Tibial nerve (tissue), 4 donors: ENCODE measurements at regions not wholly inside any gene's neighbourhood (a gene's known extent, or its start where the extent isn't known, plus 50 kb on each side); places are given as distances from the start of the nearest gene placed in this dataset.

Experiments
- DNase-seq, 2 donors: peaks; one replicate each; pipeline ENCODE4 v3.0.0-alpha.2; 2019; ENCODE audit warnings: low spot score in 2 of 2
- H3K27ac ChIP-seq, 4 donors: fragments of 200-600 bp; sonication (generic) in 3 of 4; one replicate each; pipeline ENCODE4 v1.5.1; 2017 to 2019; ENCODE audit warnings: mild to moderate bottlenecking in 1 of 4
- H3K27me3 ChIP-seq, 2 donors: fragments of 200-600 bp; sonication (generic) in 1 of 2; one replicate each; pipeline versions ENCODE4 v1.5.1 to v1.6.0; 2017 to 2019
- H3K36me3 ChIP-seq, 3 donors: fragments of 200-600 bp; sonication (generic); one replicate each; pipeline ENCODE4 v1.5.1; 2018 to 2019
- H3K4me1 ChIP-seq, 4 donors: fragments of 200-600 bp; sonication (generic) in 3 of 4; one replicate each; pipeline ENCODE4 v1.5.1; 2017 to 2019
- H3K4me3 ChIP-seq, 4 donors: fragments of 200-600 bp; sonication (generic) in 3 of 4; one replicate each; pipeline ENCODE4 v1.5.1; 2017 to 2019; ENCODE audit warnings: mild to moderate bottlenecking in 1 of 4, moderate library complexity in 1 of 4
- H3K9me3 ChIP-seq, 4 donors: fragments of 200-600 bp; sonication (generic) in 3 of 4; one replicate each; pipeline ENCODE4 v1.5.1; 2017 to 2019
- EP300 ChIP-seq, 2 donors: sonication (generic); formaldehyde crosslinking; IDR thresholded peaks; one replicate each; pipeline ENCODE4 v1.6.1; 2017; ENCODE audit warnings: antibody characterized with exemption in 2 of 2, mild to moderate bottlenecking in 1 of 2
- POLR2A ChIP-seq, 2 donors: fragments of 450-650 bp; IDR thresholded peaks; one replicate each; pipeline ENCODE4 v1.6.1; 2017; ENCODE audit warnings: antibody characterized with exemption in 2 of 2, mild to moderate bottlenecking in 2 of 2, moderate library complexity in 2 of 2
- WGBS, 2 donors: methylation state at CpG; one replicate each; pipeline ENCODE4 v1.1.5; 2018; 5-methylcytosine and 5-hydroxymethylcytosine counted together
- TF ChIP-seq, protein P1 (sequence below), 5 experiments: fragments of 200-600 bp in 3 of 5; fragments of 450-650 bp in 2 of 5; sonication (generic) in 3 of 5; IDR thresholded peaks; one replicate each; pipeline ENCODE4 v1.5.1; 2016 to 2019; ENCODE audit warnings: antibody characterized with exemption in 5 of 5, mild to moderate bottlenecking in 3 of 5, moderate library complexity in 2 of 5

DNA sequence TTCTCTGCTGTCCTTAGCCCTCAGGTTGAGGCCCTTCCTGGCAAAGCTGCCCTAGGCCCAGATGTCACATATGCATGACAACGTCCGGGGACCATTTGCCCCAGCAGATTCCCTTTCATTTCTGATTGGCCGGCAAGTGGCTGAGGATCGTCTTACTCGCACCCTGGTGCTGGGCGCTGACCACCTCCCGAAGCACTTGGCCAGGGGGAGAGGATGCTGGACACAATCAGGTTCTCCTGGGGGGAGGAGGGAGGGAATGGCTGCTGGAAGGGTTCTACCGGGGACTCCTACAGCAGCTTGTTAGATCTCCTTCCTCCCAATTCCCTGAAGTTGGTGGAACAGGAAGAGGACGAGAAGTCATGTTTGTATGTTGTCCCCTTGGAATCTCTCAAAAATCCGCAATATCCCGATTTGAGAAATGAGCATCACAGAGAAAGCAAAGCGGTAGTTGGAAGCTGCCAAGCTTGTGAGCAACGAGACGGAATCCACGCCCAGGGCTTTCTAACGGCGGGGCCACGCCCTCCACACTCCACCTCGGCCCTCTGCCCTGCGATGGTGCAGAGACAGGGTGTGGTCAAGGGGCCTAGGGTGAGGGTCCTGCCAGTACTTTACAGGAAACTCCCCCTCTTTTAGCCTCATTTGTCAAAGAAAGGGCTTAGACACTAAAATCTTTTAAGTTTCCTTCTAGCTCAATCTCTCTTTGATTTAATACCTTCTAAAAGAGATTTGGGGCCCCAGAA, 61.8 kb upstream of the YWHAQ start:
- no peak for TF ChIP-seq EP300 (IDR thresholded peaks at IDR 0.05)
- TF ChIP-seq, protein P1, sequence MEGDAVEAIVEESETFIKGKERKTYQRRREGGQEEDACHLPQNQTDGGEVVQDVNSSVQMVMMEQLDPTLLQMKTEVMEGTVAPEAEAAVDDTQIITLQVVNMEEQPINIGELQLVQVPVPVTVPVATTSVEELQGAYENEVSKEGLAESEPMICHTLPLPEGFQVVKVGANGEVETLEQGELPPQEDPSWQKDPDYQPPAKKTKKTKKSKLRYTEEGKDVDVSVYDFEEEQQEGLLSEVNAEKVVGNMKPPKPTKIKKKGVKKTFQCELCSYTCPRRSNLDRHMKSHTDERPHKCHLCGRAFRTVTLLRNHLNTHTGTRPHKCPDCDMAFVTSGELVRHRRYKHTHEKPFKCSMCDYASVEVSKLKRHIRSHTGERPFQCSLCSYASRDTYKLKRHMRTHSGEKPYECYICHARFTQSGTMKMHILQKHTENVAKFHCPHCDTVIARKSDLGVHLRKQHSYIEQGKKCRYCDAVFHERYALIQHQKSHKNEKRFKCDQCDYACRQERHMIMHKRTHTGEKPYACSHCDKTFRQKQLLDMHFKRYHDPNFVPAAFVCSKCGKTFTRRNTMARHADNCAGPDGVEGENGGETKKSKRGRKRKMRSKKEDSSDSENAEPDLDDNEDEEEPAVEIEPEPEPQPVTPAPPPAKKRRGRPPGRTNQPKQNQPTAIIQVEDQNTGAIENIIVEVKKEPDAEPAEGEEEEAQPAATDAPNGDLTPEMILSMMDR (IDR thresholded peaks at IDR 0.05), result no peak
- TF ChIP-seq POLR2A (IDR thresholded peaks at IDR 0.05), result no peak
- H3K4me1 ChIP-seq, result peaks cover 0 to 15% (median 2%) of the 10 kb centered on the region in 4 donors
- peak overlapping the region in 1 of 4 donors; percentile 20 for H3K4me3 ChIP-seq
- no peaks in the 10 kb centered on the region for H3K27me3 ChIP-seq
- 46 to 48% methylated on average over 20 of the region's 20 CpGs for WGBS, 2 donors
- H3K36me3 ChIP-seq, result no peaks in the 10 kb centered on the region
- peak in 1 of 2 donors; percentile 31 for DNase-seq
- peak overlapping the region in 1 of 4 donors; percentile 63 for H3K27ac ChIP-seq
- no peaks in the 10 kb centered on the region for H3K9me3 ChIP-seq

DNA sequence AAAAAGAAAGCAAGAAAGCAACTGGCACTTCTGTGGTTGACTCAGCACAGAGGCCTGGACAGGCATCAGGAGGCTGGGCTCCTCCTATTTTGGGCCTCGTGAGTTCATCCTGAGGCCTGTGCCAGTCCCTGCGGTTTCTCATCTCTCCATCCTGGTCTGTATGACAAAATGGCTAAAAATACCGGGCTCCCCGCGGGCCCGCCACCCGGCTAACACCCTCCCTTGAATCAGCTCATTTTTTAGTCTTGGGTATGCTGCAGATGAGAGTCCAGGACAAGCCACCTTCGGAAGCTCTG, 62.3 kb upstream of the YWHAQ start:
- H3K27ac ChIP-seq, result peak overlapping the region in 1 of 4 donors; percentile 63
- DNase-seq, result peak; percentile 26 to 34
- TF ChIP-seq, protein P1 (IDR thresholded peaks at IDR 0.05), result no peak
- no peak for TF ChIP-seq POLR2A (IDR thresholded peaks at IDR 0.05)
- no peak for TF ChIP-seq EP300 (IDR thresholded peaks at IDR 0.05)
- H3K36me3 ChIP-seq, result no peaks in the 10 kb centered on the region
- H3K4me1 ChIP-seq, result peaks cover 0 to 15% (median 2%) of the 10 kb centered on the region in 4 donors
- H3K4me3 ChIP-seq, result peak overlapping the region in 1 of 4 donors; percentile 20
- no peaks in the 10 kb centered on the region for H3K27me3 ChIP-seq
- H3K9me3 ChIP-seq, result no peaks in the 10 kb centered on the region
- WGBS, 2 donors, result 72 to 87% methylated on average over 8 of the region's 8 CpGs

GRCh38 chr2:9693646-9694045, 62.8 kb upstream of the YWHAQ start:
- Histone ChIP-seq H3K4me1 (peaks cover 0 to 15% (median 2%) of the 10 kb centered on the region in 4 donors), H3K27me3 (no peaks in the 10 kb centered on the region), H3K4me3 (no peak overlapping the region), H3K27ac (peak overlapping the region in 1 of 4 donors; percentile 63), H3K36me3 (no peaks in the 10 kb centered on the region), H3K9me3 (no peaks in the 10 kb centered on the region)
- TF ChIP-seq EP300 (IDR thresholded peaks at IDR 0.05), result no peak
- TF ChIP-seq, protein P1 (IDR thresholded peaks at IDR 0.05), result no peak
- TF ChIP-seq POLR2A (IDR thresholded peaks at IDR 0.05), result no peak
- WGBS, 2 donors, result 86 to 92% methylated on average over 16 of the region's 16 CpGs
- no peak for DNase-seq

DNA sequence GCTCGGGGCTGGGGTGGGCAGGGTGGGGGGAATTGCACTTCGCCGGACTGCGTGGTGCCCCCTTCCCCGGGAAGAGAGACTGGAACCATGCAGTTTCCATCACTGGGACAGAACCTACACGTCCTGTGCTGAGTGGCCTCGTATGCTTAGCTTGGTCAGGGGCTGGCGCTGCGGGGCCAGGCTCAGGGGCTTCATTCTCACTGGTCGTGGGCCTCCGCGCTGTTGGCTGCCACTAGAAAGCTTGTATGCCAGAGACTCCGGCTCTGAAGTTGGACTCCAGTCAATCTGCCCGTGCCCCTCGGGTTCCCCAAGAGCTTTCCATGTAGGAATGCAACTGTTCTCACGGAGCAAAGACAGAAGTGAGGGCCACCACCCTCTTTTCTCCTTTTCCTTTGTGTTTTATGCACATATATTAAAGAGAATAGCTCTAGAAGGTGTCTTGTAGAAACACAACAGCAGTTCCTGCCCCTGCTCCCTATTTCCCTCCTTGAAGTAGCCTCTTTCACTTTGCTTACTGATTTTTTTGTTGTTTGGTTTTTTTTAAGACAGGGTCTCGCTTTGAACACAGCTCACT, 64.0 kb upstream of the YWHAQ start:
- Histone ChIP-seq H3K36me3 (no peaks in the 10 kb centered on the region), H3K4me1 (peaks cover 0 to 15% (median 2%) of the 10 kb centered on the region in 4 donors), H3K27me3 (no peaks in the 10 kb centered on the region), H3K27ac (no peak overlapping the region), H3K4me3 (no peak overlapping the region), H3K9me3 (no peaks in the 10 kb centered on the region)
- DNase-seq, result no peak
- no peak for TF ChIP-seq POLR2A (IDR thresholded peaks at IDR 0.05)
- 82 to 86% methylated on average over 5 to 15 of the region's 17 CpGs for WGBS, 2 donors

DNA sequence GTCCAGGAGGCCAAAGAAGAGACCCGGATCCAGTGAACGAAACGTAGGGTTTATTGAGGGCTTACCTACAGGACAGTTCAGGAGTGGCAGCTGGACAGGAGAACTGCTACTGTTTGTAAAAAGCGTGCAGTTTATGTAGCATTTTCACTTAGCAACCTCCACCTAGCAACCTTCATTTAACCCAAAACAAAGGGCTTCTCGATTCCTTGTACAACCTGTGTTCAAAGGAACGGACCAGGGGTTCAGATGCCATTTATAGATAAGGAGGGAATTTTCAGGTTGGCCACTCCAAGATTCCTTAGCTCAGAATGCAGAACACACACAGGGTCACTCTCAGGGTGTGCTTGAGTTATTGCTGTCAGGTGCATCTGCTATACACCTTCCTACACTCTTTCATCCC, 65.1 kb upstream of the YWHAQ start:
- Histone ChIP-seq H3K36me3 (no peaks in the 10 kb centered on the region), H3K27ac (no peak overlapping the region), H3K4me1 (peaks cover 0 to 15% (median 2%) of the 10 kb centered on the region in 4 donors), H3K9me3 (no peaks in the 10 kb centered on the region), H3K27me3 (no peaks in the 10 kb centered on the region), H3K4me3 (no peak overlapping the region)
- DNase-seq, result no peak
- TF ChIP-seq POLR2A (IDR thresholded peaks at IDR 0.05), result no peak
- TF ChIP-seq EP300 (IDR thresholded peaks at IDR 0.05), result no peak
- 85 to 86% methylated on average over 6 of the region's 6 CpGs for WGBS, 2 donors

GRCh38 chr2:9696731-9697130, 65.9 kb upstream of the YWHAQ start:
- no peaks in the 10 kb centered on the region for H3K9me3 ChIP-seq
- H3K27me3 ChIP-seq, result no peaks in the 10 kb centered on the region
- DNase-seq, result no peak
- H3K27ac ChIP-seq, result no peak overlapping the region
- peaks cover 0 to 15% (median 2%) of the 10 kb centered on the region in 4 donors for H3K4me1 ChIP-seq
- no peak overlapping the region for H3K4me3 ChIP-seq
- TF ChIP-seq, protein P1 (IDR thresholded peaks at IDR 0.05), result no peak
- no peak for TF ChIP-seq POLR2A (IDR thresholded peaks at IDR 0.05)
- no peak for TF ChIP-seq EP300 (IDR thresholded peaks at IDR 0.05)
- H3K36me3 ChIP-seq, result no peaks in the 10 kb centered on the region
- WGBS, 2 donors, result 91 to 93% methylated on average over 4 of the region's 4 CpGs
